Gastroesophageal sphincter (tissue), 4 donors: ENCODE measurements at regions not wholly inside any gene's neighbourhood (a gene's known extent, or its start where the extent isn't known, plus 50 kb on each side); places are given as distances from the start of the nearest gene placed in this dataset.

ENCODE experiments used
- ATAC-seq: fragments of 150-250 bp; one replicate; pipeline ENCODE4 v1.9.1; 2016; ENCODE audit warnings: mild to moderate bottlenecking, moderate library complexity
- H3K27ac ChIP-seq, 4 donors: fragments of 200-600 bp; sonication (generic) in 3 of 4; 1 replicate in 3 of 4; 2 replicates in 1 of 4; pipeline ENCODE4 v1.5.1; 2016 to 2019
- H3K27me3 ChIP-seq: fragments of 200-600 bp; sonication (generic); one replicate; pipeline ENCODE4 v1.5.1; 2019
- H3K36me3 ChIP-seq, 2 donors: fragments of 200-600 bp; sonication (generic); one replicate each; pipeline ENCODE4 v1.5.1; 2019; ENCODE audit warnings: control low read depth in 1 of 2
- H3K4me1 ChIP-seq, 3 donors: fragments of 200-600 bp; sonication (generic); 1 replicate in 2 of 3; 2 replicates in 1 of 3; pipeline ENCODE4 v1.5.1; 2016 to 2019; ENCODE audit warnings: control low read depth in 2 of 3
- H3K4me3 ChIP-seq, 2 donors: fragments of 200-600 bp; sonication (generic); one replicate each; pipeline ENCODE4 v1.5.1; 2019; ENCODE audit warnings: mild to moderate bottlenecking in 1 of 2, moderate library complexity in 1 of 2
- H3K9me3 ChIP-seq, 3 donors: fragments of 200-600 bp; sonication (generic); one replicate each; pipeline ENCODE4 v1.5.1; 2017 to 2019; ENCODE audit warnings: control low read depth in 2 of 3
- EP300 ChIP-seq: sonication (generic); formaldehyde crosslinking; IDR thresholded peaks from one replicate; pipeline ENCODE4 v1.6.1; 2017; ENCODE audit warnings: antibody characterized with exemption, mild to moderate bottlenecking
- POLR2A ChIP-seq, 2 donors: fragments of 450-650 bp; IDR thresholded peaks; one replicate each; pipeline ENCODE4 v1.6.1; 2017; ENCODE audit warnings: antibody characterized with exemption in 2 of 2, mild to moderate bottlenecking in 2 of 2, moderate library complexity in 1 of 2
- POLR2AphosphoS5 ChIP-seq: sonication (generic); formaldehyde crosslinking; IDR thresholded peaks from one replicate; pipeline ENCODE4 v1.6.1; 2017; ENCODE audit warnings: antibody characterized with exemption
- WGBS, 2 donors: methylation state at CpG; one replicate each; pipeline ENCODE4 v1.1.5; 2018; ENCODE audit warnings: low coverage in 1 of 2; 5-methylcytosine and 5-hydroxymethylcytosine counted together
- TF ChIP-seq, protein P1 (sequence below), 4 experiments: fragments of 200-600 bp in 2 of 4; fragments of 450-650 bp in 2 of 4; sonication (generic) in 1 of 4; IDR thresholded peaks; one replicate each; pipeline ENCODE4 v1.5.1; 2017 to 2019; ENCODE audit warnings: antibody characterized with exemption in 4 of 4, mild to moderate bottlenecking in 2 of 4, moderate library complexity in 2 of 4

DNA sequence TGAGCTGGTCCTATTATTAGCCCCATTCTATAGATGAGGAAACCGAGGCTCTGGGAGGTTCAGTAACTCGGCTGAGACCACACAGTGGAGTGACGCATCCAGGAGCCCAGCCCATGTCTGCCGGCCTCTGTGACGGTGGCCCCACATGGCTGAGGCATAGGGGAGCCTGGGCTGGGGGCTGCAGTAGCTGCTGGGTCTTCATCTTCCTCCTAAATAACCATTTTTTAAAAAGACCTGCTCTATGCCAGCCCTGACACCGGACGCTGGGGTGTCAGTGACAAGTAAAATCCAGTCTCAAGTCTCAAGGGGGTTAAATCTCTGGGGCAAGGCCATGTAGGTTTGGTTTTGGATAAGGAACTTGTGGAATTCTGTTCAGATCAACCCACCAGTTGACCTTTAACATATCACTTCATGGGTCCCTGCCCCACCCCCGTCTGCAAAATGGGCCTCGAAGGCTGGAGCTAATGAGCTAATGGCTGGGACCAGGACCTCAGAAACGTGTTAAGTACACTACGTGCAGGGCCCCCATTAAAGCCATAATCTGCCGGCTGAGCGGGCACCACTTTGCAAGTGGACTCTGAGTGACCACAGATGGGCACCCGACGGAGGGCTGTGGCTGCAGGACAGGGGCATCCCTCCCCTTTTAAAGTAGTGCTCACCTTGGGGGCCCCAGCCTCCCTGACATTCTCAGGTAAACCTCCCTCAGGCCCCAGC lies 136.5 kb upstream of the UNC5B start:
- no peaks in the 10 kb centered on the region for H3K36me3 ChIP-seq
- 85% methylated on average over 4 of the region's 15 CpGs; no CpG with 5 or more reads in 1 of the 2 donors for WGBS, 2 donors
- H3K27ac ChIP-seq, result no peak overlapping the region
- TF ChIP-seq POLR2AphosphoS5, result no peak
- no peak for TF ChIP-seq POLR2A (IDR thresholded peaks at IDR 0.05)
- TF ChIP-seq EP300, result no peak
- TF ChIP-seq, protein P1, sequence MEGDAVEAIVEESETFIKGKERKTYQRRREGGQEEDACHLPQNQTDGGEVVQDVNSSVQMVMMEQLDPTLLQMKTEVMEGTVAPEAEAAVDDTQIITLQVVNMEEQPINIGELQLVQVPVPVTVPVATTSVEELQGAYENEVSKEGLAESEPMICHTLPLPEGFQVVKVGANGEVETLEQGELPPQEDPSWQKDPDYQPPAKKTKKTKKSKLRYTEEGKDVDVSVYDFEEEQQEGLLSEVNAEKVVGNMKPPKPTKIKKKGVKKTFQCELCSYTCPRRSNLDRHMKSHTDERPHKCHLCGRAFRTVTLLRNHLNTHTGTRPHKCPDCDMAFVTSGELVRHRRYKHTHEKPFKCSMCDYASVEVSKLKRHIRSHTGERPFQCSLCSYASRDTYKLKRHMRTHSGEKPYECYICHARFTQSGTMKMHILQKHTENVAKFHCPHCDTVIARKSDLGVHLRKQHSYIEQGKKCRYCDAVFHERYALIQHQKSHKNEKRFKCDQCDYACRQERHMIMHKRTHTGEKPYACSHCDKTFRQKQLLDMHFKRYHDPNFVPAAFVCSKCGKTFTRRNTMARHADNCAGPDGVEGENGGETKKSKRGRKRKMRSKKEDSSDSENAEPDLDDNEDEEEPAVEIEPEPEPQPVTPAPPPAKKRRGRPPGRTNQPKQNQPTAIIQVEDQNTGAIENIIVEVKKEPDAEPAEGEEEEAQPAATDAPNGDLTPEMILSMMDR (IDR thresholded peaks at IDR 0.05), result no peak
- no peak for ATAC-seq
- H3K9me3 ChIP-seq, result no peaks in the 10 kb centered on the region
- no peak overlapping the region for H3K4me3 ChIP-seq
- peaks cover 0 to 9% (median 0%) of the 10 kb centered on the region in 3 donors for H3K4me1 ChIP-seq
- H3K27me3 ChIP-seq, result no peaks in the 10 kb centered on the region

- no peaks in the 10 kb centered on the region for H3K9me3 ChIP-seq
- no peaks in the 10 kb centered on the region for H3K27me3 ChIP-seq
- 83 to 85% methylated on average over 3 to 6 of the region's 8 CpGs for WGBS, 2 donors
- no peaks in the 10 kb centered on the region for H3K36me3 ChIP-seq
- H3K27ac ChIP-seq, result no peak overlapping the region
- no peak overlapping the region for H3K4me3 ChIP-seq
- TF ChIP-seq POLR2A (IDR thresholded peaks at IDR 0.05), result no peak
- no peak for TF ChIP-seq EP300
- TF ChIP-seq, protein P1 (IDR thresholded peaks at IDR 0.05), result no peak
- no peak for TF ChIP-seq POLR2AphosphoS5
- ATAC-seq, result no peak
- H3K4me1 ChIP-seq, result peaks cover 0 to 9% (median 0%) of the 10 kb centered on the region in 3 donors
Observed at GRCh38 chr10:71076473-71077142, 135.8 kb upstream of the UNC5B start.

GRCh38 chr10:71077143-71077581 lies 135.2 kb upstream of the UNC5B start:
- no peak for ATAC-seq
- H3K9me3 ChIP-seq, result no peaks in the 10 kb centered on the region
- no peaks in the 10 kb centered on the region for H3K36me3 ChIP-seq
- H3K4me1 ChIP-seq, result peaks cover 0 to 9% (median 0%) of the 10 kb centered on the region in 3 donors
- TF ChIP-seq EP300 (no peak), POLR2AphosphoS5 (no peak), POLR2A (IDR thresholded peaks at IDR 0.05) (no peak)
- TF ChIP-seq, protein P1 (IDR thresholded peaks at IDR 0.05), result no peak
- no peak overlapping the region for H3K27ac ChIP-seq
- H3K4me3 ChIP-seq, result no peak overlapping the region
- WGBS, 2 donors, result 77 to 100% methylated on average over 1 to 5 of the region's 8 CpGs
- no peaks in the 10 kb centered on the region for H3K27me3 ChIP-seq

GRCh38 chr10:71077796-71078453 lies 134.4 kb upstream of the UNC5B start:
- Histone ChIP-seq H3K36me3 (no peaks in the 10 kb centered on the region), H3K27me3 (no peaks in the 10 kb centered on the region), H3K4me3 (no peak overlapping the region), H3K9me3 (no peaks in the 10 kb centered on the region), H3K4me1 (peaks cover 0 to 9% (median 0%) of the 10 kb centered on the region in 3 donors), H3K27ac (no peak overlapping the region)
- ATAC-seq, result no peak
- TF ChIP-seq, protein P1 (IDR thresholded peaks at IDR 0.05), result no peak
- TF ChIP-seq POLR2AphosphoS5 (no peak), POLR2A (IDR thresholded peaks at IDR 0.05) (no peak)
- no CpG with 5 or more reads among the region's 4 CpGs for WGBS, 2 donors
